GM20000 (cell line): ENCODE measurements at regions not wholly inside any gene's neighbourhood (a gene's known extent, or its start where the extent isn't known, plus 50 kb on each side); places are given as distances from the start of the nearest gene placed in this dataset.
A peak's percentile ranks its signal among the peaks of the same experiment; 100 is the strongest.

ENCODE experiments used
- DNase-seq: peaks from one replicate; pipeline ENCODE4 v3.0.0; 2012; ENCODE audit warnings: low spot score
- TF ChIP-seq, protein P1 (sequence below): IDR thresholded peaks from 2 replicates; pipeline ENCODE4 v1.5.1; 2012; ENCODE audit warnings: mild to moderate bottlenecking, control low read depth; ENCODE audit errors: extremely low read depth, missing control alignments

- TF ChIP-seq, protein P1, sequence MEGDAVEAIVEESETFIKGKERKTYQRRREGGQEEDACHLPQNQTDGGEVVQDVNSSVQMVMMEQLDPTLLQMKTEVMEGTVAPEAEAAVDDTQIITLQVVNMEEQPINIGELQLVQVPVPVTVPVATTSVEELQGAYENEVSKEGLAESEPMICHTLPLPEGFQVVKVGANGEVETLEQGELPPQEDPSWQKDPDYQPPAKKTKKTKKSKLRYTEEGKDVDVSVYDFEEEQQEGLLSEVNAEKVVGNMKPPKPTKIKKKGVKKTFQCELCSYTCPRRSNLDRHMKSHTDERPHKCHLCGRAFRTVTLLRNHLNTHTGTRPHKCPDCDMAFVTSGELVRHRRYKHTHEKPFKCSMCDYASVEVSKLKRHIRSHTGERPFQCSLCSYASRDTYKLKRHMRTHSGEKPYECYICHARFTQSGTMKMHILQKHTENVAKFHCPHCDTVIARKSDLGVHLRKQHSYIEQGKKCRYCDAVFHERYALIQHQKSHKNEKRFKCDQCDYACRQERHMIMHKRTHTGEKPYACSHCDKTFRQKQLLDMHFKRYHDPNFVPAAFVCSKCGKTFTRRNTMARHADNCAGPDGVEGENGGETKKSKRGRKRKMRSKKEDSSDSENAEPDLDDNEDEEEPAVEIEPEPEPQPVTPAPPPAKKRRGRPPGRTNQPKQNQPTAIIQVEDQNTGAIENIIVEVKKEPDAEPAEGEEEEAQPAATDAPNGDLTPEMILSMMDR, result no peak
- DNase-seq, result no peak
These were observed 76.8 kb upstream of the ANKH start for GRCh38 chr5:14948383-14948782.

- DNase-seq, result peak; percentile 37
- TF ChIP-seq, protein P1, result peak; percentile 6
These were observed 75.4 kb upstream of the ANKH start for GRCh38 chr5:14946815-14947620.

GRCh38 chr5:14945450-14945849 is 73.9 kb upstream of the ANKH start:
- no peak for DNase-seq
- TF ChIP-seq, protein P1, result no peak

- TF ChIP-seq, protein P1, result no peak
- DNase-seq, result no peak
These were observed 73.4 kb upstream of the ANKH start for GRCh38 chr5:14944996-14945395.

GRCh38 chr5:14944350-14944739 is 72.8 kb upstream of the ANKH start:
- TF ChIP-seq, protein P1, result no peak
- no peak for DNase-seq

DNA sequence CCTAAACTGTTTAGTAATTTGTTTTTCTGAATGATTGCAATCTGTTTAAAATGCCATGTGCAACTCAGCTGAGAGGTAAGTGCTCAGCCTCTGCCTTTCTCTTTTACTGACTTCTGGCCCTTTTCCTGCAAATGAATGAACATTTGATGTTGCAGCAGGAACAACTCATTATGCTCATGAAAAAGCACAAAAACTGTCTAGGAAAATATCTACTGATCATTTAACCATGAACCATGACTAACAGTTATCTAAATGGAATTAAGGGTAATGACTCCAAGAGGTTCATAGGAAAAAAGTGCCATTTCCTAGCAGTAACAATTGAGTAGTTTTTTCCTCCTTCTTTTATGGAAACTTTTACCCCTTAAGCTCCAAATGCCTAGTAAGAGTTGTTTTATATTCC is 70.6 kb upstream of the ANKH start:
- DNase-seq, result no peak

GRCh38 chr5:14937254-14937653 is 65.7 kb upstream of the ANKH start:
- TF ChIP-seq, protein P1, result no peak
- DNase-seq, result no peak

More for the DNA sequence above, 70.6 kb upstream of the ANKH start:
- TF ChIP-seq, protein P1, result no peak
